ENCODE measurements at regions not wholly inside any gene's neighbourhood (a gene's known extent, or its start where the extent isn't known, plus 50 kb on each side); places are given as distances from the start of the nearest gene placed in this dataset.
"Not testable (repeated sequence)": the region's sequence is repeated elsewhere in the genome, so short reads cannot be mapped to it uniquely, and the experiment has no call there.

DNA sequence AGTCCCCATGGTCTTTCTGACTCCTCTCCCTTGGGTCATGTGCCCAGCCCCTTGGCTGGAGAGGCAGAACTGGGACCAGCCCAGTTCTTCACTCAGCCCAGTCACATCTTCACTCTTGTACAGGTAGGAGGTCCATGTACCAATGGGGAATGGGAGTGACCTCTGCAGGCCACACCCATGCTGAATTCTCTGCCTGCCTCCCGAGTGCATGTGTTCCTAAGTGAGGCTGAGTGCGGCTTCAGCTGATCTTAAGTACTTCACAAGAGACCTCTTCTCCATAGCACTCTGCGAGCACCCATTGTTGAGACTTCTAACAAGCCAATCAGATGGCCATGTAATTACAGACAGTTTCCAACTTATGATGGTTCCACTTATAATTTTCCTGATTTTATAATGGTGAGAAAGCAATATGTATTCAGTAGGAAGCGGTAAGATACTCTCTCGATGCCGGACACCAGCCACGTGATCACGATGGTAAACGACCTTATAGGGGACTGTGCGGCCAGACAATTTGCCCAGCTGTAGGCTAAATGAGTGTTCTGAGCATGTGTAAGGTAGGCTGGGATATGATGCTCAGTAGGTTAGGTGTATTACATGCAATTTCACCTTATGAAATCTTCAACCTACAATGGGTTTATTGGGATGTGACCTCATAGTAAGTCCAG, 112.1 kb downstream of the KLF13 start:
- no peak overlapping the region for H3K27ac ChIP-seq
- TF ChIP-seq ZFX (IDR thresholded peaks at IDR 0.05) (no peak), CTCF (conservative IDR thresholded peaks at IDR 0.05) (no peak)

GRCh38 chr15:31439328-31439727, 112.7 kb downstream of the KLF13 start:
- TF ChIP-seq ZFX (IDR thresholded peaks at IDR 0.05), result no peak
- TF ChIP-seq CTCF (conservative IDR thresholded peaks at IDR 0.05), result peak; percentile 30; the same call in 1 of the 2 replicates
- H3K27ac ChIP-seq, result no peak overlapping the region

GRCh38 chr15:31440216-31440615, 113.6 kb downstream of the KLF13 start:
- H3K27ac ChIP-seq, result not testable (repeated sequence)

DNA sequence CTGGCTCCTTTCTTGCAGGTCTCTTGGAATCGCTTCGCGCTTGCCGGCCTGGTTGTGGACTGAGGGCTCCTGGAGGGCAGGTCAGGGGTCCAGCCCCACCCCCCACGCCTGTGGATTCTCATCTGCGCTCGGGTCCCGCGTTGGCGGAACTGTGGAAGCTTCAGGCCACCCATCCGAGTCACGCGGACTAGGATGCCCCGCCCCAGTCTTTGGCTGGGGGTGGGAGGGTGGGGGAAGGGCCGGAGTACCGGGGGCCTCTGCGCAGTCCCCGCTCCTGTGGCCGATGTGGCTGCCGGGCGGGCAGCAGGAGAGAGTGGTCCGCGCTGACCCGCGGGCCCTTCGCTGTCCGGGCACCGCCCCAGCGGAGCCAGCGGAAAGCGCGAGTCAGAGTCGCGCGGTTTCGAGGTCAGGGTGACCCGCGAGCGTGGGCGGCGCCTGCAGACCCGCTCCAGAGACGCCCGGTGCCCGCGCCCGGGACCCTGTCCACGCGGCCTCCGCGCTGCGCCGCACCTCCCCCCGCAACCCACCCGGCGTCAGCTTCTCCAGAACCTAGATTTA, 114.2 kb downstream of the KLF13 start:
- no peak overlapping the region for H3K27ac ChIP-seq
- no peak for TF ChIP-seq ZFX (IDR thresholded peaks at IDR 0.05)
- no peak for TF ChIP-seq CTCF (conservative IDR thresholded peaks at IDR 0.05)

DNA sequence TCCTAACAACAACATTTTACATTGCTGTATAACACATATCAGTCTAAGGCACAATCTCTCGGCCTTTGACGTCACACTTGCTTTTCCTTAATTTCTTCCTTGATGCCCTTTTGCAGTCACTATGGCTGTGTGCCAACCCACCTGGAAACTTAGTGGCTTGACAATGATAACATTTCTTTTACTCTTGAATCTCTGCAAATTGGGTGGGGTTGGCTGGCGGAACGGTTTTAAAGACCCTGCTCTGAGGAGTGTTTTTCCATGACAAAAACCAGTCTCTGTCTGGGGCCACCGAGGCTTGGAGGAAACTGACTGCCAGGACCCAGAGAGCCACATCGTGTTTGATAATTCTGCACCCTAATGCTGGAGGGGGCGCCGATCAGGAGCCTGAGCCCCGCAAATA, 115.6 kb downstream of the KLF13 start:
- TF ChIP-seq CTCF (conservative IDR thresholded peaks at IDR 0.05) (no peak), ZFX (IDR thresholded peaks at IDR 0.05) (no peak)
- H3K27ac ChIP-seq, result no peak overlapping the region

DNA sequence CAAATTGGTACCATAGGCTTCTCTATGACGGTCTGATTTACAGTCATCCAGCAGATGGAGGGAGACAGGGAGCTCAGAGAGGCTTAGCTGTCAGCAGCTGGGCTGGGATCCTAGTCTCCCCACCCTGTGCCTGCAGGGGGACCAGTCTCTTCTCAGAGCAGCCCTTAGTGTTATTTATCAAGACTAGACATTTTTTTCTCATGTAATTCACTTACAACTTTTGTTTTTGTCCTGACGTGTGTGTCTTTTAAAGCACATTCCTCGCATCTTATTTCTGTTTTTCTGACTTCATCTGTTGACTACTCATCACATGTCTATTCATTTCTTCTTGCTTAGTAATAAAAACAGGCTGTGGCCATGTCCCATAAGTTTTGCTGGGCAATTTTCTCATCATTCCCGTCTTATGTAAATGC, 116.1 kb downstream of the KLF13 start:
- no peak overlapping the region for H3K27ac ChIP-seq
- TF ChIP-seq CTCF (conservative IDR thresholded peaks at IDR 0.05) (no peak), ZFX (IDR thresholded peaks at IDR 0.05) (no peak)

DNA sequence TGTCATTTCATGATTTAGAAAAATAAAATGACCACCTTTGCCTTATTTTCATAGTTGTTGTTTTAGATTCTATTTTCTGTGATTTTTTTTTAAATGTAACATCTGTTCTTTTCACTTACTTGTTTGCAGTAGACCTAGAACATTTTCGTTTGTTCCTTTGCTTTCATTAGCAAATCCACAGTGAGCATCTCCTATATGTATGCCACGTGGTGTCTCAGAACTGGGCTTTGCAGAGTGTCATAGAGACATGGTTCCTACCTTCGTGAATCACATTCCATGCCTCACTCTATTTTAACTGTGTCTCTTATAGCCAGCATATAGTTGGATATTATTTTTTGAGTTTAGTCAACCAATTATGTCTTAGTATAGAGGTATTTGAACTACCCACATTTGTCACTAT, 118.2 kb downstream of the KLF13 start:
- no peak overlapping the region for H3K27ac ChIP-seq
- TF ChIP-seq ZFX (IDR thresholded peaks at IDR 0.05), result no peak
- no peak for TF ChIP-seq CTCF (conservative IDR thresholded peaks at IDR 0.05)

DNA sequence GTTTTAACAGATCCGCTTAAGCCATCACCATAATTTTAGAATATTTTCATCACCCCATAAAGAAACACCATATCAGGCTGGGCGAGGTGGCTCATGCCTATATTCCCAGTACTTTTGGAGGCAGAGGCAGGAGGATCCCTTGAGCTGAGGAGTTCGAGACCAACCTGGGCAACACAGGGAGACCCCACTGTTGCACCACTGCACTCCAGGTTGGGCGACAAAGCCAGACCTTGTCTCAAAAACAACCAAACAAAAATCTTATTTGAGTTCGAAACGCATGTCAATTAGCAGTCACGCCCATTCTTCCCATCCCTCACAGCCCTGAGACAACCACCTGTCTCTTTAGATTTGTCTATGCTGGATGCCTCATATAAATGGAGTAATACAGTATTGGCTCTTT, 119.9 kb downstream of the KLF13 start:
- H3K27ac ChIP-seq, result no peak overlapping the region
- no peak for TF ChIP-seq CTCF (conservative IDR thresholded peaks at IDR 0.05)
- no peak for TF ChIP-seq ZFX (IDR thresholded peaks at IDR 0.05)

All from C4-2B (cell line).